ENCODE measurements at regions not wholly inside any gene's neighbourhood (a gene's known extent, or its start where the extent isn't known, plus 50 kb on each side); places are given as distances from the start of the nearest gene placed in this dataset.

DNA sequence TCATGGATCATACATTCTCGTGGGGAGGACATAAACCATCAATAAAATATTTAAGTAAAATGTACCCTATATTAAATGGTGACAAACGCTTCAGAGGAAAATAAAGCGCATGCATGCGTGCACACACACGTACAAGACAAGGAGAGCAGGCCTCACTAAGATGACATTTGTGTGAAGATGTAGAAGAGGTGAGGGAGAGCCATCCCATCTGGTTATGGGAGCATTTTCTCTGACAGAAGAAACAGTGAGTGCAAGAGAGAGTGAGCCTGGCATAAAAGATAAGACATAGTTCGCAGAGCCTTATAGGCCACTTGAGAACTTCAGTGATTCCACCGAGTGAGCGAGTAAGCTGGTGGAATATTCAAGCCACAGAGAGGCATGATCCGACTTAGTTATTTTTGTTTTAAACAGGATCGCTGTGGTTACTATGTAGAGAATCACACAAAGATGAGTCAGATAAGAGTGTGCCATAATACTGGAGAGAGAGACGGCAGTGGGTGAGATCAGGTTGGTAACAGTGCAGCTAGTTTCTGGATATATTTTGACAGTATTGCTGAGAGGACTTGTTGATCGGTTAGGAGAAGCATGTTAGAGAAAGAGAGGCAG is 624.2 kb downstream of the PLPP3 start:
- DNase-seq, result no peak

DNA sequence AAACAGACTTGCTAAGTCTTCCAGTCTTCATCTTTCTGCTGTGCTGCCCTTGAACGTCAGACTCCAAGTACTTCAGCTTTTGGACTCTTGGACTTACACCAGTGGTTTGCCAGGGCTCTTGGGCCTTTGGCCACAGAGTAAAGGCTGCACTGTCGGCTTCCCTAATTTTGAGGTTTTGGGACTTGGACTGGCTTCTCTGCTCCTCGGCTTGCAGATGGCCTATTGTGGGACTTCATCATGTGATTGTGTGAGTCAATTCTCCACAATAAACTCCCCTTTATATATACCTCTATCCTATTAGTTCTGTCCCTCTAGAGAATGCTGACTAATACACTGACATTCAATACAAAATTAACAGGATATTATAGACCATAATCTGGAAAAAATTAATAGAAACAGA is 628.1 kb downstream of the PLPP3 start:
- DNase-seq, result no peak

DNA sequence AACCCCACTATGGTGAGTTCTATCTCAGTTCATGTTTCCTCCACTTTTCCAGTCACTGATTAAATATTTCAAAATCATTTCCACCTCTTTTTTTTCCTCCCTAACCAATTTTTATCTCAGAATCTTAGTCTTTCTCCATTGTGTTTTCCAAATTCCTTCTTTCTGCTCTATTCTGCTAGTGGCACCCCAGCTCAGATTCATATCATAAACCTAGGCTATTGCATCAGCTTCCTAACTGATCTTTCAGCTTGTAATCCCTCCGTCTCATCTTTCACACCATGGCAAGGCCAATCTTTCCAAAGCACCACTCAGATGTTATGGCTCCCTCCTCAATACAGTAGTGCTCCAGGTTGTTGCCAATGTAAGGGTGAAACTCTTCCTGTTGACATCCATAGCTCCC is 631.9 kb downstream of the PLPP3 start:
- DNase-seq, result no peak

DNA sequence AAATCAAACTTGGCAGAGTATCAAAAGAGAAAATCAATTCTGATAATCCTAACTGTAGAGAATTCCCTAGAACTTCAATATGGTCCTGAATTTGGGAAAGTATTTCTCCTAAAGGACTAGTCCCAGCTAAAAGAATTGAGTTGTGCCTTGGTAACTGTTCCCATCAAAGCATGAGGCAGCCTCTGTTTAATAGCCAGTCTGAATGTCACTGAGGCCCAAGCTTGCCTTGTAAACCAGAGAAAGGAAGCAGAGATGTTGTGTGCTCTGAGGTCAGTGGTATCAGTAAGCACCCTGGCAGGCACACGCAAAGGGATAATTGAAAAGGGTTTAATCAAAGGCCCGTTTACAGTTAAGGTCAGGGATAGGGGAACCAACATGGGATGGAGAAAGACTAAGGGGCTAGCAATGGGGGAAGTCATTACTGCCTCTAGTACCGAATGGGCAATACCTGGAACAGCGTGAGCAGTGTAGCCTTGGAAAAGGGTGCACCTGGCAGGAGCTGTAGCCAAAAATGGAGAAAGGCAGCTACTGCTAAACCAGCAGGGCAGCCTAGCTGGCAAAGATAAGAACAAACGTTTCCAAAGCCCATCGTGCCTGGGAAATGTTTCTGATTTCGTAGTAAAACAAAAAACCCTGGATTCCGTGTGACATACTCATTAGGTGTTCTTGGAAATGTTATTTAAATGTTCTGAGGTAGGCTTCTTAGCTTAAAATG is 635.5 kb downstream of the PLPP3 start:
- no peak for DNase-seq

DNA sequence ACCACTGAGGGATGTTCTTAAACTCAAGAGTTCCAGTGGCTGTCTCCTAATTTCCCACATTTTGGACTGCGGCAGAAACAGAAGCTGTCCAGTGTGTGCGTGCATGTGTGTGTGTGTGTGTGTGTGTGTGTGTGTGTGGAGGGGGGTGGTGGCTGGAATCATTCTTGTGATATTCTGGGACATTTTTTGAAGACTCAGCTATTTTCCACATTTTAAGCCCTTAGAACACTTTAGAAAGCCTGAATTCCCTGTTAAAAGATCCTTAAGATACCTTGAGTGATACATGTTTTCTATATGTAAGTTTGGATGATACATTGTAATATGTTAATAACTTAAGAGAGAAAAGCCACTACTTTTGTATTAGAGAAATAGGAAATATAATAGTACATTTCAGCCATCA is 636.4 kb downstream of the PLPP3 start:
- no peak for DNase-seq

DNA sequence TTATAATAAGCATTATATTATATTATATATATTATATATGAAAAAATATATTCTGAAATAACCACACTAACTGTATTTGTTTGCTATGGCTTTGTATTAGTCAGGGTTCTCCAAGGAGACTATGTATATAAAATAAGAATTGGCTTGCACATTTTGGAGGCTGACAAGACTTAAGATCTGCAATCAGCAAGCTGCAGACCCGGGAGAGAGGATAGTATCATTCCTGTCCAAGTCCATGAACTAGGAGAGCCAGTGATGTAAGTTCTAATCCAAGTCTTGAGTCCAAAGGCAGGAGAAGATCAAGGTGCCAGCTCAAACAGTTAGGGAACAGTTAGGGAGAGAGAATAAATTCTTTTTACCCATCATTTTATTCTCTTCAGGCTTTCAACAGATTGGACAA is 639.5 kb downstream of the PLPP3 start:
- DNase-seq, result no peak

DNA sequence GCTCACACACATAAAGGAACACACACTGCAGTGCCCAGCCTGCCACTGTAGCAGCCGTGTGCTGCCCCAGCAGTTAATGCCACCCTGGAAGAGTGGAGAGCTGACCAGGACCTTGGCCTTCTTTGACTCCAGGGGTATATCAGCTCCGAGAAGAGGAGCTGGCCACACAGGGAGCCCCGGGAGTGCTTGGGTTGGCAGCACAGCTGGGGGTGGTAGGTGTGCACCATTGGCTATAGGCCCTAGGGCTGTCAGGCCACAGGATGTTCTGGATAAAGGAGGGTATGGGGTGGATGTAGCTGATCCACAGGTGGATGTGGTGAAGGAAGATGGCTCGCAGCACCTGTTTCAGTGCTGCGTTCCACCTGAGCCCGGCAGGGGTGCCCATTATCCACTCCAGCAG is 640.5 kb downstream of the PLPP3 start:
- no peak for DNase-seq

DNA sequence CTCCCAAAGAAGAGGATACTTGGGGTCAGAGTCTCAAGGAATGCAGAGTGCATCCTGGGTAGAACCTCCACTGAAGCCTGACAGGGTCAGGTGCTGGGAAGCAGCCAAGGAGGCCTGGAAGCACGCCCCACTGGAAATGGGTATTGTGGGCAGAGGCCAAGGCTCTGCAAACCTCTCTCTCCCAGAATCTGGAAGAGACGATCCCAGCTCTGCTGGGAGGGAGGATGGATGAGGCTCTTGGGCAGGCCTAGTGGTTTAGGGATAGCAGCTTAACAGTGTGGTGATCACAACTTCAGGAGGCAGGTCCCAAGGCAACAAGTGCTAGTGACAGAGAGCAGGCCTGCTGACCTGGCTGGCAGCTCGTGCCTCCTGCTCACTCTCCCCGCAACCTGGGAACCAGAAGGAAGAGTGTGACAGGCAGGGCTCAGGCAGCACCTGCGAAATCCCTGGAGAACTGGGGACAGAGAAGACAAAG is 641.0 kb downstream of the PLPP3 start:
- DNase-seq, result no peak

DNA sequence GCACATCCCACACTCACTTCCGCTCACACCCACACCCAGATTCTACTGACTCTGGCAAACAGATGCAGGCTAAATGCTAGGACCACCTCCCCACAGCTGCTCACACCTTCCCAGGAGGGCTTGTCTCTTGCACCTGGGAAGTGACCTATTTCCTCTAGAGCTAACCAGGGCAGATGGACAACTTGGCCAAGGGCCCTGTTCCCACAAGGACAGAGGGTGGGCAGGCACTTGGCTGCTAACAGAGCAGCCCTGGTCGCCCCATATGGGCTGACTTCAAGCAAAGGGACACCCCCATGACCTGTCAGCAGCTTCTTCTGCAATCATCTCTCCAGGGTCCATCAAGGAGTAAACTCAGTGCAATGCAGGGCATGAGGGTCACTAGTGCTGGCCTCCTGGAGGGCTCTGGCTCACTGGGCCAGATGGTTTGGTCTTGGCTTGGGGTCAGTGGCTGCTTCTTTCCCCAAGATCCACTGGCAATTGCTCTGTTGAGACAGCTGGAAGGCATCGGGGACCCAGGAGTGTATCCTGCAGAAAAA is 641.5 kb downstream of the PLPP3 start:
- DNase-seq, result no peak

DNA sequence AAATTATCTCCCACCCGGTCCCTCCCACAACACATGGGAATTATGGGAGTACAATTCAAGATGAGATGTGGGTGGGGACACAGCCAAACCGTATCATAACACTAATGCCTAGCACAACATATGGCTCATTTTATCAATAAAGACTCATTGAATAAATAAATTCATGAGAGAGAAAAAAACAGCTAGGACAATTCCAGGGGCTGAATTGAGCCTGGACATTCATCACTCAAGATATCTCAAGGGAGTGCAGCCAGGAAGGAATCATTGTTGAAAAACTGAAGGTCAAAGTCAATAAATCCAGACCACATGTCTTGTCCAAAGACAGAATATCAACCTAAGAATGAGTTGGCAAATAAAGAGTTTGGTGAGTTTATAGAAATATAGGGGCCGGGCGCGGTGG is 644.1 kb downstream of the PLPP3 start:
- no peak for DNase-seq

DNA sequence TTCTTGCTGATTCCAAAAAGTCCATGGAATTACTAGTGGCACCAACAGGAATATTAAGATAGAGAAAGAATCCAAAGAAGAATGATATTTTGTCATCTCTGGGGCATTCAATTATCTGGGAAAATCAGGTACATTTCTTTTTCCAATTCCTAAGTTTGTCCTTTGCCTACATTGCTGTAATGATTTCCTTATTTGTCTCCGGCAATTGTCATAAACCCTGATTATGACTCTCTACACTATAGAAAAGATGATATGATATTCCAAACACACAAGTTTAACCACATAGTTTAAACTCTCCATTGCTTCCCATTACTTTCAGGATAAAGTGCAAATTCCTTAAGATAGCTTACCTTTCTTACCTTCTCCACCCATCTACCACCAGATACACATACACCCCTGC is 647.0 kb downstream of the PLPP3 start:
- DNase-seq, result no peak

DNA sequence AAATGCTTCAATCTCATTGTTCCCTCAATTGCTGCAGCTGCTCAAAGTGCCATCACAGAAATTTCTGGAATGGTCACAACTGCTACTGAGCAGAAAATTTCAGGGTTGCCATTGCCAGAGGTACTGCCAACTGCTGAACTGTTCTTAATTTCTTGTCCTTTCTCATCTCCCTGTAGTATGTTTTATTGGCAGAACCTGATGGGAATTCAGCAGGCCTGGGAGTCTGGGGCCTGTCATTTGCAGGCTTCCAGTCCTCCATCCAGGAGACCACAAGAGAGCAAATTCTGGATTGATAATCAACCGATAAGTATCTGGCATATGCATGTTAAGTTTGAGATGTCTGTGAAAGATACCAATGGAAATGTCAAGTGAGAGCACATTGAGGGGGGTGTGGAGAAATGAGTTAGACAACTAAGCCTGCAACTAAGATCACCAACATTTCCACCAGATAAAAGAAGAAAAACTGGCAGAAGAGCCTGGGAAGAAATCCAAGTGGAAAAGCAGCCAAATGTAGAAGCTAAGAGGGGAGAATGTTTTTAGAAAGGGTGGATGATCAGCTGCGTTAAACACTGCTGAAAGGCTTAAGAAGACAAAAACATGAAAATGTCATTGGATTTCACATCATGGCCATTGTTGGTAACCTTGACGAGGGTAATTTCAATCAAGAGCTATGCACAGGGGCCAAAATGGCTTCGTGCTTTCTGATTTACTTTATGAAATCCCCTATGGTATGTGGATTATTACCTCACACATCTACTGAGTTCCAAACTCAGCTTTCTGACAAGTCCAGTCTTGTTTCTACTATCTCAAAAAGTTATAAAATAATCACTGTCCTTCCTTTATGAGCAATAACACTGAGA is 648.1 kb downstream of the PLPP3 start:
- DNase-seq, result no peak

DNA sequence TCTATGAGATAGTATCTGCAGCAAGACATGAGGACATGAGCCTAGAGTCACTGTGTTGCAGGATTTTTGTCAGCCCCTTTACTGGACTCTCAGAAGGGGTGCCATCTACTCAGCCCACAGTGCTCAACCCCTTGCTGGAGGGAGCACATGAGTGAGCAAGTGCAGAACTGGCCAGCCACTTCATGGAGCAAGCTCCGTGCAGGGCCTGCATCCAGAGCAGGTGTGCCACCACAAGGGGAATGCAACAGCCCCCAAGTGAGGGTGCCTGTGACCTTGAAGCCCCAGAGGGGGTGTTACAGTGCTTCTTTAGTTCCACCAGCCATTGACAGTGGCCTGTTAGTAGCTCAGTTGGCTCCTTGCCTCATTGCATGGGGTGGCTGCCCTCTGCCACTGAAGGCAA is 649.7 kb downstream of the PLPP3 start:
- DNase-seq, result no peak

DNA sequence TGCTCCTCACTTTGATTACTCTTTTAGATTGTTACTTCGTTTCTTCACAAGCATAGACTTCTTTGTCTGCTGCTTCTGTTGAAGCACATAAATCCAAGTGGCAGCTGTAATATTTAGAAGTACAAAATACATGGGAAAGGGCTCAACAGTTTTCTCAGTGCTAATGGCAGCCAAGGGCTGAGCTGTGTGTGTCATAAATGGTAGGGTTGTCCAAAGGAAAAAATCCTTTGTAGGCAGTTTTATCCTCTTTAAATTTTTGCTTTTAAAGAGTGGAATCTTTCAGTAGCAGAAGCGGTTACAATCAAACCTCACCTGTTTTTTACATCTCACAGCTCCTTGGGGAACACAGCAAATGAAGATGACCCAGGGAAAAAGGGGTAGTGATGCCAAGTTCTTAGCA is 650.8 kb downstream of the PLPP3 start:
- no peak for DNase-seq

DNA sequence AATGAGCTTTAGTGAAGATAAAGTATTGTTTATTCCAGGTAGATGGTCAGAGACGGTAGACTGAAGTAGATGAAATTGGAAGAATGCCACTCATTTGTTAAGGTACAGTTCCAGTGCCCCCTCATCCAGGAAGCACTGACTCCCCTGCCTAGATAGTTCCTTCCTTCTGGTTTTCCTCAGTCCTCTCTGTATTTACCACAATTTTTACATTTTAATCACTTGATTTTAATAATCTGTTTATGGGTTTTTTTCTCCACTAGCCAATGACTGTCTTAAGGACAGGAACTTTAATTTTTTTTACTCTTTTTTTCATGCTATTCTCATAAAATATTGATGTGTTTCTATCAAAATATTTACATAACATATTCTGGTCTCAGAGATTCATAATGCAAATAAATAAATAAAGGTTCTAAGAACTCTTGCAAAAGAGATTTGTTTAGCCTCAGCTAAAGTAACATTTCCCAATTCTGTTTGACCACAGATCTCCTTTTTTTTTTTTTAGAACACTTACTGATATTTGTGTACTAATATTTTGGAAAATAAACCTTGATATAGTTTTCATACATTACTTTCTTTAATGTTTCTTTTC is 651.6 kb downstream of the PLPP3 start:
- DNase-seq, result no peak

DNA sequence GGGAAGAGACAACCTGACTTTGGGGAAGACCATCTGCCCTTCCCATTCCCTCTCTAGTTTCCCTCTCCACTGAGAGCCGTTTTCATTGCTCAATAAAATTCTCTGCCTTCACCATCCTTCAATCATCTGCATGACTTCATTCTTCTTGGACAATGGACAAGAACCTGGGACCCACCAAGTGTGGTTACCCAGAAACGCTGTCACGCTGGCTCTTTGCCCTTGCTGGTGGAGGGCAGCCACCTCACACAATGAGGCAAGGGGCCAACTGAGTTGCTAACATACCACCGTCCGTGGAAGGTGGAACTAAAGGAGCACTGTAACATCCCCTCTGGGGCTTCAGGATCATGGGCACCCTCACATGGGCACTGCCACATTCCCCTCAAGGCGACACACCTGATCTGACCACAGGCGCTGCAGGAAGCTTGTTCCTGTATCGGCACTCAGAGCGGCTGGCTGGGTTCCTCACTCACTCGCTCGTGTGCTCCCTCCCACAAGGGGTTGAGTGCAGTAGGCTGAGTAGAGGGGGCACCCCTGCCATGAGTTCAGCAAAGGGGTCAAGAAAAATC is 652.4 kb downstream of the PLPP3 start:
- no peak for DNase-seq

DNA sequence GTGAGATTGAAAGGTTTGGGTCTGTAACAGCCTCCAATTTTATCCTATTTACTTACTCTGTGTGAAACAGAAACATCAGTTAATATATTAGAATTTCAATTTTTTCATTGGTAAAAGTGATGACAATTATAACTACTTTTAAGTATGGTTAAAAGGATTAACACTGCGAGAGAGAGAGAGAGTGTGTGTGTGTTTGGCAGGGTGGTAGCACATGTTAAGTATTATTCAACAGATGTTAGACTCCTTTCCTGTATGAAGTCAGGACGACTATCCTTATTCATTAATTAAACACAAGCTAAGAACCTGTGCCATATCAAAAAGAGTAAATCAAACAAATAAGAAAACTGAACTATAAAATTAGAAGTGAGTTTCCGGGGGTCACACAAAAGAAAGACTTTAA is 662.5 kb downstream of the PLPP3 start:
- DNase-seq, result no peak

DNA sequence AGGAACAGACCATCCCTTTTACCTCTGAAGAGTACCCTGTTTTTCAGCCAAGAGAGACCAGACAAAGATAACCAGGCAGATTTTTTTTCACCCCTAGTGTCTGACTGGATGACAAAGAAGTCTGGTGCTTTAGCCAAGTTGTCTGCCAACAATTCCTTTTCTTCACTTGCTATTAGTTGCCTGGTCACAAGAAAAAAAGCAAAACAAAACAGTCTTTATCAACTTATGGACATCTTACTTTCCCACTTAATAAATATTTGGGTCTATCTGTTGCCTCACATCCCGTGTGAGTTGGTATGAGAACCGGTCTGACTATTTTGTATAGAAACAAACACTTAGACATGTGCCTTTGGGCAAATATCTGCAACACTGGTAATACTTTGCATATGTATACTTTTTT is 662.9 kb downstream of the PLPP3 start:
- no peak for DNase-seq

DNA sequence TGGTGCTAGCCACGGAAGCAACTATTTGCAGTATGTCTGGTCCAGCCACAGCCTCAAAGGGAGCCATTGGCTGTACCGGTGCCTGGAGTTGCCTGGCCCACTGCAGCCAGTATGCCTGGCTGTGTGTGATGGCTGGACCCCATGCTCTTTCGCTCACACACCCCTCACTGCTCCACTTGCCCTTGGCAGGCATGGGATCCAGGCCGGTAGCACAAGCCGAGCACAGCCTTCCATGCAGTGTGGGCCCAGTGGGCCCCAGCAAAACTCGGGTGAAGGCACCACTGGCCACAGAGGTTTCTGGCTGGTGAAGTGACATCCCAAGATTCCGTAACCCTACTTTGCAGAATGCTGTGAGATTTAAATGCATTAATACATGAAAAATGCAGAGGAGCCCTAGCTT is 665.8 kb downstream of the PLPP3 start:
- DNase-seq, result no peak

DNA sequence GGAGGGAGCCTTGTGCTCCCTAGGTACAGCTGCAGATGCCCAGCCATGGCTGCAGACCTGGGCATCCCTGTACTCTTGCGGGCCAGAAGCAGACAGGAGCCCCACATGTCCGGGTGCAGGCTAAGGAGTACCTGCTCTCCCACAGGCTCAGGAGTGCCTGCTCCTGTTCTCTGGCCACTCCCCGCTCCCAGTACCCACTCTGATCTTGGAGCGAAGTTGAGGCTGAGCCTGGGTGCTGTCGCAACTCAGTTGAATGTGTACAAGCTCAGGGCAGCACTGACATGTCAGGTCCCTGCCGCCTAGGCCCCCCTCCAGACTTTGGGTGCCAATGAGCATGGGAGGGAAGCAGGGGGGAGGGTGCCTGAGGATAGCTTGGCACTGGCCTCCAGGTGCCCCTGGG is 666.9 kb downstream of the PLPP3 start:
- DNase-seq, result no peak

DNA sequence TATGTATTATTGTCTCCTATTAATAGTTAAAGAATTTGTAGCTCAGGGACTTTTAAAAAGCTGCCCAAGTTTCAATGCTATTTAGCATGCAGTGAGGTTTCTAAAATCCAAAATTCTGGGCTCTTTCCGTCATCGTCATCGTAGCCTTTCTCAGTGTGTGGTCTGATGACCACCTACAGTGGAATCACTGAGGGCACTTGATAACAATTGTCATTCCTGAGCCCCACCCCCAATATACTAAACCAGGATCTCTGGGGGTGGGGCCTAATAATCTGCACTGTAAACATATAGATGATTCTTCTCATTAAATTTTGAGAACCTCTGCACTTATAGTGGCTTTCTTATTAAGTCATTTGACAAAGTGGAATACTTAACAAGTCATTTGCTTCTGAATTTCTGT is 674.8 kb downstream of the PLPP3 start:
- no peak for DNase-seq

DNA sequence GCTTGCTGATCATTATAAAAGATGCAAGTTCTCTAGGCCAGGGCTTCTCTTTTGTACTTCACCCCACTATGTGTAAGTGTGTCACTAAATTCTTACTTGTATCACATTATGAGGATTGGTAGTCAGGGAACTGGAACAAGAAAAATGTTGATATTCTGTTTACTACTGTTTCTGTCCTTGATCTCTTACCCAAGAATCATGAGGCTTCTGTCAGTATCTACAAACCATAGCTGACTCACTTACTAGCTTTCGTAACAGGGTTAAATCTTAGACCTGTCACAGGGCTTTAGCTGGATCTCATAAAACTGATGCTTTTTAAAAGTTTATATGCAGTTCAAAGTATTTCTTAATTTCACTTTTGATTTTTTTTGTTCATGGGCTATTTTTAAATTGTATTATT is 681.2 kb downstream of the PLPP3 start:
- DNase-seq, result no peak

DNA sequence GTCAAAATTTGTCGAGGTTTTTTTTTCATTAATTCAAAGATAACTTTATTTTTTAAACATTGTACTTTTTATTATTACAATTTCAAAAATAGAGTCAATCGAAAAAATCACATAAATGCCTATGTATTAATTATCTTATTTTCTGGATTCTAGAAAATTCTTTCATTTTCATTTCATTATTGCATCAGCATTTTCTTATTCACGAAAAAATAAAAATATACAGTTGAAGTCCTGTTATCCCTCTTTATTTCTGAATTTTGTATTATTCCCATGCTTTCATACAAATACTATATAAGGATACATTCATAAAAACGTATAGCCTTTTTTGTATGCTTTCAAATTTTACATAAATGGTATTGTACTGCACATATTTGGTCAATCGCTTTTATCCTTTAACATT is 681.0 kb upstream of the USP24 start:
- no peak for DNase-seq

Measured in activated effector memory CD4-positive, alpha-beta T cell treated with Interleukin-2 at 50 U/mL for 16 hours (primary cell).